Breast epithelium (tissue), 4 donors: ENCODE measurements at regions not wholly inside any gene's neighbourhood (a gene's known extent, or its start where the extent isn't known, plus 50 kb on each side); places are given as distances from the start of the nearest gene placed in this dataset.

Source experiments
- DNase-seq, 2 donors: peaks; one replicate each; pipeline ENCODE4 v3.0.0-alpha.2; 2019; ENCODE audit warnings: low spot score in 2 of 2
- H3K27ac ChIP-seq, 2 donors: fragments of 200-600 bp; sonication (generic) in 1 of 2; one replicate each; pipeline ENCODE4 v1.5.1; 2016 to 2019; ENCODE audit warnings: mild to moderate bottlenecking in 1 of 2
- H3K27me3 ChIP-seq, 2 donors: fragments of 200-600 bp; sonication (generic) in 1 of 2; one replicate each; pipeline versions ENCODE4 v1.5.1 to v1.6.0; 2017 to 2019; ENCODE audit warnings: control low read depth in 1 of 2, mild to moderate bottlenecking in 1 of 2
- H3K36me3 ChIP-seq: fragments of 200-600 bp; one replicate; pipeline ENCODE4 v1.5.1; 2019
- H3K4me1 ChIP-seq, 2 donors: fragments of 200-600 bp; sonication (generic); one replicate each; pipeline ENCODE4 v1.5.1; 2016 to 2019; ENCODE audit warnings: control low read depth in 1 of 2
- H3K4me3 ChIP-seq, 3 donors: fragments of 200-600 bp; sonication (generic); 1 replicate in 2 of 3; 2 replicates in 1 of 3; pipeline ENCODE4 v1.5.1; 2016 to 2019; ENCODE audit warnings: mild to moderate bottlenecking in 3 of 3, moderate library complexity in 2 of 3
- H3K9me3 ChIP-seq, 2 donors: fragments of 200-600 bp; sonication (generic) in 1 of 2; one replicate each; pipeline ENCODE4 v1.5.1; 2016 to 2019; ENCODE audit warnings: control low read depth in 1 of 2
- POLR2A ChIP-seq: fragments of 450-650 bp; IDR thresholded peaks from one replicate; pipeline ENCODE4 v1.6.1; 2016; ENCODE audit warnings: antibody characterized with exemption, mild to moderate bottlenecking, moderate library complexity
- POLR2AphosphoS5 ChIP-seq, 3 donors: sonication (generic); formaldehyde crosslinking; IDR thresholded peaks; one replicate each; pipeline ENCODE4 v1.6.1; 2017; ENCODE audit warnings: antibody characterized with exemption in 3 of 3
- intact Hi-C: fragments of 100-400 bp; cut with DNase I; formaldehyde crosslinking; loops from one replicate; pipeline ENCODE4 v1.15.1; 2023; ENCODE audit warnings: low total_unique reads
- TF ChIP-seq, protein P1 (sequence below), 3 donors: fragments of 450-650 bp; IDR thresholded peaks; one replicate each; pipeline ENCODE4 v1.5.1; 2016 to 2017; ENCODE audit warnings: antibody characterized with exemption in 3 of 3, mild to moderate bottlenecking in 3 of 3, moderate library complexity in 3 of 3

DNA sequence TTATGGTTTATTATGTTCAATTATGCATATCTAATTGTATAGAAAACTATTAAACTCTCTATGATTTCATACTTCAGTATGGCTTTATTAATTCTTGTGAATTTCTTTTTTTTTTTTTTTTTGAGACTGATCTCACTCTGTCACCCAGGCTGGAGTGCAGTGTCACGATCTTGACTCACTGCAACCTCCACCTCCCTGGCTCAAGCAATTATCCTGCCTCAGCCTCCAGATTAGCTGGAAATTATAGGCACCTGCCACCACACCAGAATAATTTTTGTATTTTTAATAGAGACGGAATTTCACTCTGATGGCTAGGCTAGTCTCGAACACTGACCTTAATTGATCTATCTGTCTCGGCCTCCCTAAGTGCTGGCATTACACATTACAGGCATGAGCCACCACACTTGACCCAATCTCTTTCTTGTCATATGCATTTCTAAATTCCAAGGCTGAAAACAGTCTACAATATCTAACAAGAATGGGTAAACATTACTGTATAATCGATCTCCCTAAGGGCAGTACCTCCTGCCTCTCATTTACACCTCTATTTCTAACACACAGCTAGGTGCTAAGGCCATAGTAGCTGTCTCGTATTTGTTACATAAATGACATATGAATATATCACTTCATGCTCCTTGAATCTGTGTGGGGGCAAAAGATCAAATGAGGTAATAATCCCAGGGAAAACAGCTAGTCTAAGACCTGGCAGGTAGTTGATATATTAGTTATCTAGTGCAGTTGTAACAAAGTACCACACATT is 258.2 kb upstream of the CDH8 start:
- Histone ChIP-seq H3K27ac (no peak overlapping the region), H3K4me3 (no peak overlapping the region), H3K36me3 (no peaks in the 10 kb centered on the region), H3K9me3 (no peaks in the 10 kb centered on the region), H3K27me3 (no peaks in the 10 kb centered on the region), H3K4me1 (no peaks in the 10 kb centered on the region)
- no peak for DNase-seq
- TF ChIP-seq, protein P1, sequence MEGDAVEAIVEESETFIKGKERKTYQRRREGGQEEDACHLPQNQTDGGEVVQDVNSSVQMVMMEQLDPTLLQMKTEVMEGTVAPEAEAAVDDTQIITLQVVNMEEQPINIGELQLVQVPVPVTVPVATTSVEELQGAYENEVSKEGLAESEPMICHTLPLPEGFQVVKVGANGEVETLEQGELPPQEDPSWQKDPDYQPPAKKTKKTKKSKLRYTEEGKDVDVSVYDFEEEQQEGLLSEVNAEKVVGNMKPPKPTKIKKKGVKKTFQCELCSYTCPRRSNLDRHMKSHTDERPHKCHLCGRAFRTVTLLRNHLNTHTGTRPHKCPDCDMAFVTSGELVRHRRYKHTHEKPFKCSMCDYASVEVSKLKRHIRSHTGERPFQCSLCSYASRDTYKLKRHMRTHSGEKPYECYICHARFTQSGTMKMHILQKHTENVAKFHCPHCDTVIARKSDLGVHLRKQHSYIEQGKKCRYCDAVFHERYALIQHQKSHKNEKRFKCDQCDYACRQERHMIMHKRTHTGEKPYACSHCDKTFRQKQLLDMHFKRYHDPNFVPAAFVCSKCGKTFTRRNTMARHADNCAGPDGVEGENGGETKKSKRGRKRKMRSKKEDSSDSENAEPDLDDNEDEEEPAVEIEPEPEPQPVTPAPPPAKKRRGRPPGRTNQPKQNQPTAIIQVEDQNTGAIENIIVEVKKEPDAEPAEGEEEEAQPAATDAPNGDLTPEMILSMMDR (IDR thresholded peaks at IDR 0.05), result no peak
- TF ChIP-seq POLR2AphosphoS5 (IDR thresholded peaks at IDR 0.05) (no peak), POLR2A (no peak)
- intact Hi-C loops, result no loop called here

DNA sequence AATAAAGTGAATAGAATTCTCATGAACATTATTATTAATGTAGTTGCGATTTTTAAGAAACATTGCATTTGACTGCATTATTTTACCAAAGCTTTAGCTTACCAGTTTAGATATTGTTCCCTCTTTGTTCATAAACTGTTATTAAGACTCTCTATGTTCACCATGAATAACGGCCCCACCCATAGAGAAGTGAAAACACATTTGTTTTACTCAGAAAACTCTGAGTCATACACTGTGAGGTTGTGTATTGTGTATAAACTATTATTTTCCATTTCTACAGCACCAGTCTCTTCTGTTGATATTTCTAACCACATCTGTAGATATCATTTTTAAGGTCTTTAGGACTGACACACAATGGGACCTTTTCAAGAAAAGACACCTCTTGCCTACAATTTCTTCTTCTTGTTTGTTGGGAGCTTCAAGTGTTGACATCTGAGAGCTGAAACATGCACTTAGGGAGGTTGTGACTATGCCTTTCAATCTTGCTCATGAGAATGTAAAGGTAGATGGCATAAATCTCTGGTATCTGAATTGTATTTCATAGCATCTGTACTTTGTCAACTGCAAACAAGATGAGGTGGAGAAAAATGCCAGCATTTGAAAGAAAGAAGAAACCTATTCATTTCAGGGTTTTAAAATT is 252.9 kb upstream of the CDH8 start:
- Histone ChIP-seq H3K4me1 (no peaks in the 10 kb centered on the region), H3K27ac (no peak overlapping the region), H3K9me3 (no peaks in the 10 kb centered on the region), H3K4me3 (no peak overlapping the region), H3K36me3 (no peaks in the 10 kb centered on the region), H3K27me3 (no peaks in the 10 kb centered on the region)
- intact Hi-C loops, result no loop called here
- no peak for TF ChIP-seq POLR2AphosphoS5 (IDR thresholded peaks at IDR 0.05)
- TF ChIP-seq, protein P1 (IDR thresholded peaks at IDR 0.05), result no peak
- no peak for TF ChIP-seq POLR2A
- no peak for DNase-seq

DNA sequence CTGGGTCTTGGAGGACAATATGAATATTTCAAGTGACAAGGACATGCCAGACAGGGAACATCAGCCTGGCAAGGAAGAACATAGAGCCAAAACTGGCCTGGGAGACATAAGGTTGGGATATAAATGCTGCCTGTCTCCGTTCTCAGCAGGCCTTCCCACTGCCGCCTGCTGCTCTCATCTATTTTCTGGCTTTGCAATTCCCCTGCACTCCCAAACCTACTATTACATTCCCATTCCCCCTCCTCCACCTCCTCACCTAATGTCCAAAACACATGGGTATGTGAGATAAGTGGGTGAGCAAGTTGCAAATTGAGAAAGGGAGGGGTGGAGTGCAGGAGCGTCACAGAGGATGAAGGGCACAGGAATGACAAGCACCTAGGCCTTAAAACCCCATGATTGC is 244.3 kb upstream of the CDH8 start:
- H3K4me1 ChIP-seq, result no peaks in the 10 kb centered on the region
- H3K9me3 ChIP-seq, result no peaks in the 10 kb centered on the region
- no peak for DNase-seq
- no peaks in the 10 kb centered on the region for H3K27me3 ChIP-seq
- H3K27ac ChIP-seq, result no peak overlapping the region
- intact Hi-C loops, result loop anchor here (5.0 kb wide), 1 partner anchor 382 kb away; no protein-coding TSS in a partner anchor
- TF ChIP-seq, protein P1 (IDR thresholded peaks at IDR 0.05), result no peak
- TF ChIP-seq POLR2AphosphoS5 (IDR thresholded peaks at IDR 0.05), result no peak
- TF ChIP-seq POLR2A, result no peak
- H3K36me3 ChIP-seq, result no peaks in the 10 kb centered on the region
- H3K4me3 ChIP-seq, result no peak overlapping the region

DNA sequence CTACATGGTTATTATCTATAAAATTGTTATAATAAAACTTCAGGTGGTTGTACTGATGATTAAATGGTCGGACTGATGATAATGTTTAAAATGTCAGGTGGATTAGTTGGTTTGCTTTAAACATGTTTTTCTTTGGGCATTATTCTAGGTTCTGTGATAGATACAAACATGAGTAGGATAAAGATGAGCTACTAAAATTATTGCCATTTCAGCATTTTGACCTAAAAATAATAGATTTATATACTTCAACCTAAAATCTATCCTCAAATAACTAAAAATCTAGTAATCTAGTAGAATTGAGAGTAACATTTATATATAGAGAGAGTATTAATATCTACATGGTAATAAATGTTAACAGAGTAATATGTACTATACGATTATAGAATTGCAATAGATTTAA is 241.7 kb upstream of the CDH8 start:
- DNase-seq, result no peak
- Histone ChIP-seq H3K4me1 (no peaks in the 10 kb centered on the region), H3K9me3 (no peaks in the 10 kb centered on the region), H3K36me3 (no peaks in the 10 kb centered on the region), H3K27me3 (no peaks in the 10 kb centered on the region), H3K27ac (no peak overlapping the region), H3K4me3 (no peak overlapping the region)
- TF ChIP-seq POLR2AphosphoS5 (IDR thresholded peaks at IDR 0.05), result no peak
- no peak for TF ChIP-seq POLR2A
- TF ChIP-seq, protein P1 (IDR thresholded peaks at IDR 0.05), result no peak
- intact Hi-C loops, result no loop called here

DNA sequence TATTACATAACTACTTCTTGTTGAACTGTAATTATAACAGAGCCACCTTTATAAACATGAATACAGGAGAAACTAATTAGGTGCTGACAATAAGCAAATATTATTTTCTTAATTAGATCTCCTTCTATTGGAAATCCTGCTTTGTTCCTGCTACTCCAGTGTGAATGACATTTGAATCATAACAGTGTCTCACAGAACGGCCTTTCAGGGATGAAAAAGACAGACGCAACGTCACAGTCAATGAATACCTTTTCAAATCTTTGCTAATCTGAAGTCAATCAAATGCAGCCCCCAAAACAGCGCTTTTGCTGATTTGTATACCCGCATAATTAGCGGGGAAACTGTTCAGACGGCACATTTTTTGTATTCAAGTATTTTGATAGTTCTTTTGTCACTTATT is 240.4 kb upstream of the CDH8 start:
- TF ChIP-seq POLR2AphosphoS5 (IDR thresholded peaks at IDR 0.05) (no peak), POLR2A (no peak)
- TF ChIP-seq, protein P1 (IDR thresholded peaks at IDR 0.05), result no peak

More for the DNA sequence above, 240.4 kb upstream of the CDH8 start:
- H3K4me1 ChIP-seq, result no peaks in the 10 kb centered on the region
- no peak overlapping the region for H3K27ac ChIP-seq
- DNase-seq, result no peak
- no peaks in the 10 kb centered on the region for H3K36me3 ChIP-seq
- H3K9me3 ChIP-seq, result no peaks in the 10 kb centered on the region
- H3K27me3 ChIP-seq, result no peaks in the 10 kb centered on the region
- intact Hi-C loops, result no loop called here
- H3K4me3 ChIP-seq, result no peak overlapping the region
